ENCODE measurements at regions not wholly inside any gene's neighbourhood (a gene's known extent, or its start where the extent isn't known, plus 50 kb on each side); places are given as distances from the start of the nearest gene placed in this dataset.

DNA sequence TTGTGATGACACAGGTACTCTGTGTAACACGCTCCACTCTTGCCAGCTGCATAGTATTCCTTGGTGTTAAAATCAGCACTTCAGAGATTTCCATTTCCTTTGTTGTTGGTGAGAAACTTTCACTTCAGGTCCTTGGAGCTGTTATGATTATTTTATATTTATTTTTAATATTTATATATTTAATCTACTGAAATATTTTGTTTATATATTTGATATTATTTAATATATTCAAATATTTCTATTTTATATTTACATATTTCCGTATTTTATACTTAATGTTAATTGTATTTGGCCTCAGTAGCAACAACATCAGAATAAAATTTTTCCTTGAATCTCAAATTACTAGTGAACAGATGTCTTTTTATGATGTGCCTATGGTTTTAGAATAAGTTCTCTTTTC lies 225.3 kb downstream of the MAGEB17 start:
- ChIA-PET CTCF (no interaction called here), POLR2A (ENCODE audit: low non-redundant PET) (no interaction called here)
- H3K27ac ChIP-seq, result no peak overlapping the region
- TF ChIP-seq, protein P1, sequence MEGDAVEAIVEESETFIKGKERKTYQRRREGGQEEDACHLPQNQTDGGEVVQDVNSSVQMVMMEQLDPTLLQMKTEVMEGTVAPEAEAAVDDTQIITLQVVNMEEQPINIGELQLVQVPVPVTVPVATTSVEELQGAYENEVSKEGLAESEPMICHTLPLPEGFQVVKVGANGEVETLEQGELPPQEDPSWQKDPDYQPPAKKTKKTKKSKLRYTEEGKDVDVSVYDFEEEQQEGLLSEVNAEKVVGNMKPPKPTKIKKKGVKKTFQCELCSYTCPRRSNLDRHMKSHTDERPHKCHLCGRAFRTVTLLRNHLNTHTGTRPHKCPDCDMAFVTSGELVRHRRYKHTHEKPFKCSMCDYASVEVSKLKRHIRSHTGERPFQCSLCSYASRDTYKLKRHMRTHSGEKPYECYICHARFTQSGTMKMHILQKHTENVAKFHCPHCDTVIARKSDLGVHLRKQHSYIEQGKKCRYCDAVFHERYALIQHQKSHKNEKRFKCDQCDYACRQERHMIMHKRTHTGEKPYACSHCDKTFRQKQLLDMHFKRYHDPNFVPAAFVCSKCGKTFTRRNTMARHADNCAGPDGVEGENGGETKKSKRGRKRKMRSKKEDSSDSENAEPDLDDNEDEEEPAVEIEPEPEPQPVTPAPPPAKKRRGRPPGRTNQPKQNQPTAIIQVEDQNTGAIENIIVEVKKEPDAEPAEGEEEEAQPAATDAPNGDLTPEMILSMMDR (conservative IDR thresholded peaks at IDR 0.05; ENCODE audit: low read depth), result no peak
- no peak for DNase-seq (ENCODE audit: low spot score)

DNA sequence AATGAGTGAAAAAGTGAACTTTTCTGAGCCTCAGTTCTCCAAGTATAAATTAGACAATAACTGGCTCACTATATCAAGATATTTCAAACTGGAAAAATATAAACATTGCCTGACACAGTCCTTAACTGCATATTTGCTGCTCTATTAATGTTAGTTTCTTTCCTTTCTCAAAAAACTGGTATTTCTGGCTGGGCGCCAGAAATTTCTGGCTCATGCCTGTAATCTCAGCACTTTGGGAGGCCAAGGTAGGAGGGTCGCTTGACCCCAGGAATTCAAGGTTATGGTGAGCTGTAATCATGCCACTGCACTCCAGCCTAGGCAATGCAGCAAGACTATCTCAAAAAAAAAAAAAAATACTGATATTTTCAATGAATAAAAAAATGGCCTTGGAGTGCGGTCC lies 227.0 kb downstream of the MAGEB17 start:
- no peak overlapping the region for H3K27ac ChIP-seq
- DNase-seq (ENCODE audit: low spot score), result no peak
- ChIA-PET POLR2A (ENCODE audit: low non-redundant PET) (no interaction called here), CTCF (interaction anchor here (0.5 to 0.8 kb wide), 2 partner anchors 273 to 592 kb away, joined by 3 read pairs; no protein-coding TSS in a partner anchor)
- TF ChIP-seq, protein P1 (conservative IDR thresholded peaks at IDR 0.05; ENCODE audit: low read depth), result no peak

DNA sequence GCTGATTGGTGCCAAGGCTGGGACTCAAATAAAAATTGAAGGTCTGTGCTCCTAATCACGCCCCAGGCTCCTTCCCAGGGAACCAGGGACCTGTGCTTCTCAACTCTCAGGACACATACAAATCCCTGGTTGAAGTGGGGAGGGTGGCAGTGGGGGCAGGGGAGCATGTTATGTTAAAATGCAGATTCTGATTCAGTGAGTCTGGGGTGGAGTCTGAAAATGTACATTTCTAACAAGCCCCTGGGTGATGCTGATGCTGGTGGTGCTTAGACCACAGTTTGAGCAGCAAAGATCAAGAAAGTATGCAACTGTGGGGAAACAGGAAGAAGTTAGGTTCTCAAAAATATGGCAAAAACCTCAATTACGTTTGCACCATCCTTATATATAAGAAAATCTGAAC lies 236.5 kb downstream of the MAGEB17 start:
- TF ChIP-seq, protein P1 (conservative IDR thresholded peaks at IDR 0.05; ENCODE audit: low read depth), result no peak
- no peak for DNase-seq (ENCODE audit: low spot score)
- POLR2A ChIA-PET (ENCODE audit: low non-redundant PET), result no interaction called here
- CTCF ChIA-PET, result no interaction called here
- no peak overlapping the region for H3K27ac ChIP-seq

DNA sequence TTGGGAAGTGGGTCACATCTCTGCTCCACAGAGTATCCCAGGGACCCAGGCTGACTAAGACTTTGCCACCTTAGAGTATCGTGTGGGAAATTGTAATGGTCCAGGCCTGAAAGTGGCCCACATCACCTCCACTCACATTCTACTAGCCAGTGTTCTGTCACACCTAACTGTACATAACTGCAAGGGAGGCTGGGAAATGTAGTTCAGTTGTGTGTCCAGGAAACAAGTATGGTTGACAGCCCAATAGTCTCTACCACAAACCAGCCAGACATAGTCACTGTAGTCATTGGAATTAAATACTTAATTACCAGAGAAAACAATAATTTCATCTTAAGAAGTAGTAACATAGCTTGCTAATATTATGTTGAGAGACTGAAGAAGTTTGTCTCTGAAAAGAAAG lies 233.4 kb upstream of the S100G start:
- POLR2A ChIA-PET (ENCODE audit: low non-redundant PET), result no interaction called here
- TF ChIP-seq, protein P1 (conservative IDR thresholded peaks at IDR 0.05; ENCODE audit: low read depth), result no peak
- H3K27ac ChIP-seq, result no peak overlapping the region
- CTCF ChIA-PET, result no interaction called here
- DNase-seq (ENCODE audit: low spot score), result no peak

DNA sequence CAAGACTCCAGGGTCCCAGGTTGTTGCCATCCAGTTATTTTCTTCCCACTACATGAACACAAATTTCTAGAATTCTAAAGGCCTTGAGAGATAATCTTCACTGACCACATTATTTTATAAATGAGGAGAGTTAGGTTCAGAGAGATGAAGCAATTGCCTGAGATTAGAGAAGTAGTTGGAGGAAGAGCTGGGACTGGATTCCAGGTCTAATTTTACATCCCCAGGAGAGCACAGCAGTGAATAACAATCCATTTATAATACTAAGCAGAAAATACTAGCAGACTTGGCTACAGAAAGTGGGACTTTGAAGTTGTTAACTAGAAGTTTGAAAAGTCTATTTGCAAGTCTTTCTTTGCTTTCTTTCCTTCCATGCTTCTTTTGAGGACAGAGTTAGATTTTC lies 231.3 kb upstream of the S100G start:
- no peak overlapping the region for H3K27ac ChIP-seq
- CTCF ChIA-PET, result no interaction called here
- TF ChIP-seq, protein P1 (conservative IDR thresholded peaks at IDR 0.05; ENCODE audit: low read depth), result no peak
- DNase-seq (ENCODE audit: low spot score), result no peak
- POLR2A ChIA-PET (ENCODE audit: low non-redundant PET), result no interaction called here

DNA sequence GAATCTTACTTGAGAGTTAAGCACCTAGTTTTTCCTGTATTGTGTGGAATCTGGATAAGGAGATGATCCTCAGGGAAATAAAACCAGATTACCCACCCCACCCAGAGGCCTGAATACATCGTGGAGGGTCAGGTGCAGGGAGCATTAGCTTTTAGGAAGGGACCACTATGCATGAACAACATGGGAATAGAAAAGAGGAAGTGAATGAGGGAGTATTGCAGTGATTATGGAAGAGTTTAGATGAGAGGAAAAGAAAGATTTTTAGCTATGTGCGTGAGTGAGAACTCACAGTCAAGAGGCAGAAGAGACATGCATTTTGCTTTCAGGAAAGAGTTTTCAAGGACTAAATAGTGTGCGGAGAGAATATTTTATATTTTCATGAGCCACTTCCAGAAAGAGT lies 222.3 kb upstream of the S100G start:
- H3K27ac ChIP-seq, result no peak overlapping the region
- TF ChIP-seq, protein P1 (conservative IDR thresholded peaks at IDR 0.05; ENCODE audit: low read depth), result no peak
- no peak for DNase-seq (ENCODE audit: low spot score)
- ChIA-PET CTCF (no interaction called here), POLR2A (ENCODE audit: low non-redundant PET) (no interaction called here)

DNA sequence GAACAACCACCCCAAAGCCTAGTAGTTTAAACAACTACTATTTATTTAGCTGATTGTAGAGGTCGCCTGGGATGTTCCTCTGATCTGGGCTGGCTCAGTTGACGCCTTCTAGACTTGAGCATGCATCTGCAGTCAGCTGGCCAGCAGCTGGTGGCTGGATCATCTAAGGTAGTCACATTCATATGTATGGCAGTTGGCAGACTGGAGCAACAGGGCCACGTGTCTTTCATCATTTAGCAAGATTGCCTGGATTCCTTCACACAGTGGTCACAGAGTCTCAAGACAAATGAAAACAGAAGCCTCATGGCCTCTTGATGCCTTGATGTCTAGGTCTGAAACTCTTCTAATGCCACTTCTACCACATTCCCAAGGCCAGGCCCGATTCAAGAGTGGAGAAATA lies 220.6 kb upstream of the S100G start:
- POLR2A ChIA-PET (ENCODE audit: low non-redundant PET), result no interaction called here
- no peak overlapping the region for H3K27ac ChIP-seq
- DNase-seq (ENCODE audit: low spot score), result no peak
- TF ChIP-seq, protein P1 (conservative IDR thresholded peaks at IDR 0.05; ENCODE audit: low read depth), result no peak
- CTCF ChIA-PET, result interaction anchor here (0.9 kb wide), 1 partner anchor 467 kb away, joined by 3 read pairs; no protein-coding TSS in a partner anchor
